Epithelial cell of proximal tubule (primary cell): ENCODE measurements at regions not wholly inside any gene's neighbourhood (a gene's known extent, or its start where the extent isn't known, plus 50 kb on each side); places are given as distances from the start of the nearest gene placed in this dataset.

ENCODE experiments used
- DNase-seq: peaks from one replicate; pipeline ENCODE4 v3.0.0-alpha.2; 2011; ENCODE audit warnings: low read depth
- H3K4me3 ChIP-seq: 2 replicates; pipeline ENCODE4 v1.5.1; 2011; ENCODE audit warnings: low read depth, mild to moderate bottlenecking, low read length
- CTCF ChIP-seq: conservative IDR thresholded peaks from 2 replicates; pipeline ENCODE4 v1.5.1; 2012; ENCODE audit warnings: low read depth, mild to moderate bottlenecking, low read length

- no peak overlapping the region for H3K4me3 ChIP-seq
- no peak for DNase-seq
- no peak for TF ChIP-seq CTCF
Observed at GRCh38 chr12:67035121-67035520, 234.0 kb upstream of the CAND1 start.

- DNase-seq: no peak
- TF ChIP-seq CTCF: no peak
- no peak overlapping the region for H3K4me3 ChIP-seq
Observed at GRCh38 chr12:67038486-67038885, 230.7 kb upstream of the CAND1 start.

GRCh38 chr12:67039995-67040860, 228.9 kb upstream of the CAND1 start:
- H3K4me3 ChIP-seq: no peak overlapping the region
- no peak for TF ChIP-seq CTCF
- no peak for DNase-seq

GRCh38 chr12:67040861-67041137, 228.4 kb upstream of the CAND1 start:
- H3K4me3 ChIP-seq: no peak overlapping the region
- DNase-seq: no peak
- TF ChIP-seq CTCF: no peak

- no peak overlapping the region for H3K4me3 ChIP-seq
- no peak for TF ChIP-seq CTCF
- DNase-seq: peak; percentile 26
Observed at GRCh38 chr12:67042697-67043131, 226.4 kb upstream of the CAND1 start.

GRCh38 chr12:67043771-67044170, 225.4 kb upstream of the CAND1 start:
- TF ChIP-seq CTCF: no peak
- DNase-seq: no peak
- H3K4me3 ChIP-seq: no peak overlapping the region

- TF ChIP-seq CTCF: no peak
- no peak for DNase-seq
Observed at GRCh38 chr12:67045650-67046049, 223.5 kb upstream of the CAND1 start.

More at GRCh38 chr12:67045650-67046049, 223.5 kb upstream of the CAND1 start:
- no peak overlapping the region for H3K4me3 ChIP-seq
